ENCODE measurements at regions not wholly inside any gene's neighbourhood (a gene's known extent, or its start where the extent isn't known, plus 50 kb on each side); places are given as distances from the start of the nearest gene placed in this dataset.

DNA sequence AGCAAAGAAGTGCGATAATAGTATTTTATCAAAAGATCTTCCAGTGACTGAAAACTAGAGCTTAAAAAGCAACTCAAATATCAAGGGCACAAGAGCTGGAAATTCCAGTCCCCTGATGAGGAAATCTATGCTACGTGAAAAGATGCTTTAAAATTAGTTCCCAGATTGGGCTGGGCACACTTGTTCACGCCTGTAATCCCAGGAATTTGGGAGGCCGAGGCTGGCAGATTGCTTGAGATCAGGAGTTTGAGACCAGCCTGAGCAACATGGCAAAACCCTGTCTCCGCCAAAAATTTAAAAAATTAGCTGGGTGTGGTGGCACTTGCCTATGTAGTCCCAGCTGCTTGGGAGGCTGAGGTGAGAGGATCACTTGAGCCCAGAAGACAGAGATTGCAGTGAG lies 138.8 kb downstream of the SEMA6D start:
- no peak for DNase-seq (ENCODE audit: low spot score)
- 61% methylated on average over 5 of the region's 5 CpGs for WGBS
- Histone ChIP-seq H3K27me3 (ENCODE audit: control insufficient read depth in 4 of 4, insufficient read depth in 4 of 4, low read length in 3 of 4) (no peaks in the 10 kb centered on the region), H3K9me3 (ENCODE audit: control insufficient read depth in 4 of 4, low read length in 3 of 4) (no peaks in the 10 kb centered on the region), H3K4me1 (ENCODE audit: control insufficient read depth in 4 of 4, insufficient read depth in 4 of 4, low read length in 3 of 4) (no peaks in the 10 kb centered on the region), H3K9ac (ENCODE audit: low read depth in 1 of 2, low read length in 2 of 2) (no peak overlapping the region), H3K36me3 (ENCODE audit: control insufficient read depth in 4 of 4, insufficient read depth in 3 of 4, low read depth in 1 of 4, low read length in 3 of 4) (no peaks in the 10 kb centered on the region), H3K27ac (ENCODE audit: low read depth in 1 of 2, low read length in 2 of 2) (no peak overlapping the region), H3K4me3 (ENCODE audit: low read depth in 1 of 3, low read length in 3 of 3) (no peak overlapping the region)
- no peak for TF ChIP-seq HNF4G (IDR thresholded peaks at IDR 0.05)
- no peak for TF ChIP-seq TAF1 (conservative IDR thresholded peaks at IDR 0.05)
- no peak for TF ChIP-seq FOXA2 (IDR thresholded peaks at IDR 0.05)
- TF ChIP-seq, protein P1, sequence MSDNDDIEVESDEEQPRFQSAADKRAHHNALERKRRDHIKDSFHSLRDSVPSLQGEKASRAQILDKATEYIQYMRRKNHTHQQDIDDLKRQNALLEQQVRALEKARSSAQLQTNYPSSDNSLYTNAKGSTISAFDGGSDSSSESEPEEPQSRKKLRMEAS (IDR thresholded peaks at IDR 0.05), result no peak
- TF ChIP-seq, protein P2, sequence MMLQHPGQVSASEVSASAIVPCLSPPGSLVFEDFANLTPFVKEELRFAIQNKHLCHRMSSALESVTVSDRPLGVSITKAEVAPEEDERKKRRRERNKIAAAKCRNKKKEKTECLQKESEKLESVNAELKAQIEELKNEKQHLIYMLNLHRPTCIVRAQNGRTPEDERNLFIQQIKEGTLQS (IDR thresholded peaks at IDR 0.05), result no peak
- TF ChIP-seq RAD21 (IDR thresholded peaks at IDR 0.05), result no peak
- TF ChIP-seq YY1 (IDR thresholded peaks at IDR 0.05), result no peak
- TF ChIP-seq, protein P3, sequence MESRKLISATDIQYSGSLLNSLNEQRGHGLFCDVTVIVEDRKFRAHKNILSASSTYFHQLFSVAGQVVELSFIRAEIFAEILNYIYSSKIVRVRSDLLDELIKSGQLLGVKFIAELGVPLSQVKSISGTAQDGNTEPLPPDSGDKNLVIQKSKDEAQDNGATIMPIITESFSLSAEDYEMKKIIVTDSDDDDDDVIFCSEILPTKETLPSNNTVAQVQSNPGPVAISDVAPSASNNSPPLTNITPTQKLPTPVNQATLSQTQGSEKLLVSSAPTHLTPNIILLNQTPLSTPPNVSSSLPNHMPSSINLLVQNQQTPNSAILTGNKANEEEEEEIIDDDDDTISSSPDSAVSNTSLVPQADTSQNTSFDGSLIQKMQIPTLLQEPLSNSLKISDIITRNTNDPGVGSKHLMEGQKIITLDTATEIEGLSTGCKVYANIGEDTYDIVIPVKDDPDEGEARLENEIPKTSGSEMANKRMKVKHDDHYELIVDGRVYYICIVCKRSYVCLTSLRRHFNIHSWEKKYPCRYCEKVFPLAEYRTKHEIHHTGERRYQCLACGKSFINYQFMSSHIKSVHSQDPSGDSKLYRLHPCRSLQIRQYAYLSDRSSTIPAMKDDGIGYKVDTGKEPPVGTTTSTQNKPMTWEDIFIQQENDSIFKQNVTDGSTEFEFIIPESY (IDR thresholded peaks at IDR 0.05), result no peak
- TF ChIP-seq JUND (IDR thresholded peaks at IDR 0.05), result no peak
- no peak for TF ChIP-seq NR2F2 (IDR thresholded peaks at IDR 0.05)
- TF ChIP-seq FOXA1 (IDR thresholded peaks at IDR 0.05), result no peak
- TF ChIP-seq EGR1 (IDR thresholded peaks at IDR 0.05; ENCODE audit: low read depth in 2 of 2), result no peak
- TF ChIP-seq HNF4A (conservative IDR thresholded peaks at IDR 0.05), result no peak
- TF ChIP-seq SP1 (IDR thresholded peaks at IDR 0.05), result no peak
- no peak for TF ChIP-seq RXRA (IDR thresholded peaks at IDR 0.05)

DNA sequence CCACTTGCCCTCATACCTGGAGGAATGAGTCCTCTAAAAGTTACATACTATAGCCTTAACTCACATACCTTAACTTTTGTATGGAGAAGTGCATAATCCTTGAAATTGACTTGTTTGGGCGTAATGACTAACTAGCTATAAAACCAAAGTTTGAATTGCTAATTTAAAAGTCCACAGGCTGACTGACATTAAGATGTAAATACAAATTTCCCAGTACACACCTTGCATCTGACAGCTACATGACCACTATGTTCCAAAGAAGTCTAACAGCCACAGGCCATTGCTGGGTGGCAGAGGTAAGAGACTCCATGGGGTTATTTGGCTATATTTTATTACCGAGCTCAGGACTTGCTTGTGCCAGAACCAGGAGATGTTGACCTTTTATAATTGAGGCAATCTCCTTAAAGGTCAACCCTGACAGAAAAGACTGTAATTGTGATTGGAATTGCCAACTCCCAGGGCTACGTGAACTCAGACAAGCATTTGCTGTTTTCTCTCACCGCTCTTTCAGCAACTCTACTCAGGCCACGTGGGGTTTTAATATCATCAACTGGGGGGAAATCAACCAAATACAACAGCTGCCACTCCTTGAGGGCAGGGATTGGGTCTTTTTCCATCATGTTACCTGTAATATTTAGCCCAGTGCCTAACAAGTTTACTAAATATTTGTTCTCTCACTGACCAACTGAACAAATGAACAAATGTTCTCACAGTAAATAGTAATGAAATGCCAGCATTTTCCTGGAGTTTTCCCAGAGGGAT lies 139.9 kb downstream of the SEMA6D start:
- Histone ChIP-seq H3K9me3 (ENCODE audit: control insufficient read depth in 4 of 4, low read length in 3 of 4) (no peaks in the 10 kb centered on the region), H3K4me1 (ENCODE audit: control insufficient read depth in 4 of 4, insufficient read depth in 4 of 4, low read length in 3 of 4) (no peaks in the 10 kb centered on the region), H3K36me3 (ENCODE audit: control insufficient read depth in 4 of 4, insufficient read depth in 3 of 4, low read depth in 1 of 4, low read length in 3 of 4) (no peaks in the 10 kb centered on the region), H3K27ac (ENCODE audit: low read depth in 1 of 2, low read length in 2 of 2) (no peak overlapping the region), H3K9ac (ENCODE audit: low read depth in 1 of 2, low read length in 2 of 2) (no peak overlapping the region), H3K4me3 (ENCODE audit: low read depth in 1 of 3, low read length in 3 of 3) (no peak overlapping the region), H3K27me3 (ENCODE audit: control insufficient read depth in 4 of 4, insufficient read depth in 4 of 4, low read length in 3 of 4) (no peaks in the 10 kb centered on the region)
- TF ChIP-seq FOXA2 (IDR thresholded peaks at IDR 0.05) (no peak), FOXA1 (IDR thresholded peaks at IDR 0.05) (no peak), HNF4G (IDR thresholded peaks at IDR 0.05) (no peak), TAF1 (conservative IDR thresholded peaks at IDR 0.05) (no peak), RXRA (IDR thresholded peaks at IDR 0.05) (no peak), JUND (IDR thresholded peaks at IDR 0.05) (no peak), GABPA (IDR thresholded peaks at IDR 0.05 in 1 of 2, conservative IDR thresholded peaks at IDR 0.05 in 1 of 2) (no peak), YY1 (IDR thresholded peaks at IDR 0.05) (no peak), NR2F2 (IDR thresholded peaks at IDR 0.05) (no peak), EGR1 (IDR thresholded peaks at IDR 0.05; ENCODE audit: low read depth in 2 of 2) (no peak), HNF4A (conservative IDR thresholded peaks at IDR 0.05) (no peak)
- TF ChIP-seq, protein P1 (IDR thresholded peaks at IDR 0.05), result no peak
- TF ChIP-seq, protein P3 (IDR thresholded peaks at IDR 0.05), result no peak
- TF ChIP-seq, protein P4, sequence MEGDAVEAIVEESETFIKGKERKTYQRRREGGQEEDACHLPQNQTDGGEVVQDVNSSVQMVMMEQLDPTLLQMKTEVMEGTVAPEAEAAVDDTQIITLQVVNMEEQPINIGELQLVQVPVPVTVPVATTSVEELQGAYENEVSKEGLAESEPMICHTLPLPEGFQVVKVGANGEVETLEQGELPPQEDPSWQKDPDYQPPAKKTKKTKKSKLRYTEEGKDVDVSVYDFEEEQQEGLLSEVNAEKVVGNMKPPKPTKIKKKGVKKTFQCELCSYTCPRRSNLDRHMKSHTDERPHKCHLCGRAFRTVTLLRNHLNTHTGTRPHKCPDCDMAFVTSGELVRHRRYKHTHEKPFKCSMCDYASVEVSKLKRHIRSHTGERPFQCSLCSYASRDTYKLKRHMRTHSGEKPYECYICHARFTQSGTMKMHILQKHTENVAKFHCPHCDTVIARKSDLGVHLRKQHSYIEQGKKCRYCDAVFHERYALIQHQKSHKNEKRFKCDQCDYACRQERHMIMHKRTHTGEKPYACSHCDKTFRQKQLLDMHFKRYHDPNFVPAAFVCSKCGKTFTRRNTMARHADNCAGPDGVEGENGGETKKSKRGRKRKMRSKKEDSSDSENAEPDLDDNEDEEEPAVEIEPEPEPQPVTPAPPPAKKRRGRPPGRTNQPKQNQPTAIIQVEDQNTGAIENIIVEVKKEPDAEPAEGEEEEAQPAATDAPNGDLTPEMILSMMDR (IDR thresholded peaks at IDR 0.05; ENCODE audit: low read depth, low read length, missing input control), result no peak
- 75% methylated on average over 5 of the region's 5 CpGs for WGBS
- no peak for DNase-seq (ENCODE audit: low spot score)

Measured in liver (tissue), 8 donors.